Fibroblast of lung (primary cell): ENCODE measurements at regions not wholly inside any gene's neighbourhood (a gene's known extent, or its start where the extent isn't known, plus 50 kb on each side); places are given as distances from the start of the nearest gene placed in this dataset.
A peak's percentile ranks its signal among the peaks of the same experiment; 100 is the strongest.

Experiments used
- DNase-seq, 2 donors: peaks; one replicate each; pipeline versions ENCODE4 v3.0.0 to v3.0.0-alpha.2; 2010; ENCODE audit warnings: low read depth in 2 of 2
- H2AFZ ChIP-seq: 2 replicates; pipeline ENCODE4 v1.5.1; 2012; ENCODE audit warnings: low read length, control low read depth, inconsistent platforms
- H3K27ac ChIP-seq: 2 replicates; pipeline ENCODE4 v1.5.1; 2011; ENCODE audit warnings: low read length, control low read depth; ENCODE audit not compliant: insufficient read depth
- H3K27me3 ChIP-seq: 2 replicates; pipeline ENCODE4 v1.5.1; 2011; ENCODE audit warnings: mild to moderate bottlenecking, low read length; ENCODE audit not compliant: control insufficient read depth, insufficient read depth
- H3K36me3 ChIP-seq: 2 replicates; pipeline ENCODE4 v1.5.1; 2011; ENCODE audit warnings: low read length; ENCODE audit not compliant: control insufficient read depth, insufficient read depth
- H3K4me1 ChIP-seq: 2 replicates; pipeline ENCODE4 v1.5.1; 2011; ENCODE audit warnings: low read length; ENCODE audit not compliant: control insufficient read depth, insufficient read depth; ENCODE audit errors: extremely low read depth
- H3K4me2 ChIP-seq: 2 replicates; pipeline ENCODE4 v1.5.1; 2011; ENCODE audit warnings: low read length, control low read depth; ENCODE audit not compliant: insufficient read depth; ENCODE audit errors: extremely low read depth
- H3K4me3 ChIP-seq, 4 experiments: fragments of 200-600 bp in 1 of 4; sonication (generic) in 1 of 4; replicated peaks in 1 of 4; 2 replicates each; pipeline ENCODE4 v1.5.1; 2011 to 2016; ENCODE audit warnings: low read length in 4 of 4, low read depth in 3 of 4, mild to moderate bottlenecking in 3 of 4, control low read depth in 2 of 4, inconsistent platforms in 1 of 4, mixed read lengths in 1 of 4; ENCODE audit not compliant: insufficient read depth in 1 of 4; ENCODE audit errors: control extremely low read depth in 1 of 4
- H3K79me2 ChIP-seq: 2 replicates; pipeline ENCODE4 v1.5.1; 2012; ENCODE audit warnings: mild to moderate bottlenecking, low read length, inconsistent platforms; ENCODE audit not compliant: control insufficient read depth, insufficient read depth
- H3K9ac ChIP-seq: 2 replicates; pipeline ENCODE4 v1.5.1; 2011; ENCODE audit warnings: mild to moderate bottlenecking, low read length, control low read depth; ENCODE audit not compliant: insufficient read depth
- H3K9me3 ChIP-seq: 2 replicates; pipeline ENCODE4 v1.5.1; 2012; ENCODE audit warnings: low read depth, low read length; ENCODE audit not compliant: control insufficient read depth, insufficient read depth
- H4K20me1 ChIP-seq: 2 replicates; pipeline ENCODE4 v1.5.1; 2011; ENCODE audit warnings: low read length; ENCODE audit not compliant: control insufficient read depth, insufficient read depth; ENCODE audit errors: extremely low read depth
- CTCF ChIP-seq, 2 donors: IDR thresholded peaks in 1 of 2; conservative IDR thresholded peaks in 1 of 2; 1 replicate in 1 of 2; 2 replicates in 1 of 2; pipeline ENCODE4 v1.5.1; 2011 to 2012; ENCODE audit warnings: low read length in 2 of 2, control low read depth in 1 of 2, inconsistent platforms in 1 of 2, low read depth in 1 of 2, mild to moderate bottlenecking in 1 of 2
- EZH2 ChIP-seq: IDR thresholded peaks from 2 replicates; pipeline ENCODE4 v1.5.1; 2012; ENCODE audit warnings: low read length, control low read depth, mild to moderate bottlenecking; ENCODE audit errors: missing control alignments

GRCh38 chr5:130678637-130679036, 486.4 kb downstream of the HINT1 start:
- Histone ChIP-seq H3K9me3 (no peaks in the 10 kb centered on the region), H3K4me2 (no peak overlapping the region), H3K27ac (no peak overlapping the region), H4K20me1 (no peaks in the 10 kb centered on the region), H2AFZ (no peak overlapping the region), H3K79me2 (no peaks in the 10 kb centered on the region), H3K4me3 (no peak overlapping the region), H3K9ac (no peak overlapping the region), H3K4me1 (no peaks in the 10 kb centered on the region), H3K27me3 (no peaks in the 10 kb centered on the region), H3K36me3 (no peaks in the 10 kb centered on the region)
- DNase-seq = no peak
- TF ChIP-seq CTCF (conservative IDR thresholded peaks at IDR 0.05 in 1 of 2, IDR thresholded peaks at IDR 0.05 in 1 of 2; ENCODE audit: low read depth in 1 of 2, low read length in 2 of 2) = no peak
- TF ChIP-seq EZH2 = no peak

GRCh38 chr5:130666462-130666861, 498.6 kb downstream of the HINT1 start:
- Histone ChIP-seq H3K9me3 (no peaks in the 10 kb centered on the region), H3K79me2 (no peaks in the 10 kb centered on the region), H3K27me3 (no peaks in the 10 kb centered on the region), H2AFZ (no peak overlapping the region), H3K4me2 (no peak overlapping the region), H3K36me3 (no peaks in the 10 kb centered on the region), H4K20me1 (no peaks in the 10 kb centered on the region), H3K27ac (no peak overlapping the region), H3K4me3 (no peak overlapping the region), H3K4me1 (no peaks in the 10 kb centered on the region), H3K9ac (no peak overlapping the region)
- DNase-seq = no peak
- TF ChIP-seq CTCF (conservative IDR thresholded peaks at IDR 0.05 in 1 of 2, IDR thresholded peaks at IDR 0.05 in 1 of 2; ENCODE audit: low read depth in 1 of 2, low read length in 2 of 2) = no peak
- no peak for TF ChIP-seq EZH2

- H3K4me3 ChIP-seq = no peak overlapping the region
- no peak overlapping the region for H3K4me2 ChIP-seq
- no peak overlapping the region for H2AFZ ChIP-seq
- H3K9me3 ChIP-seq = no peaks in the 10 kb centered on the region
- H4K20me1 ChIP-seq = no peaks in the 10 kb centered on the region
- peak; percentile 55 to 86 for DNase-seq
- no peak for TF ChIP-seq CTCF (conservative IDR thresholded peaks at IDR 0.05 in 1 of 2, IDR thresholded peaks at IDR 0.05 in 1 of 2; ENCODE audit: low read depth in 1 of 2, low read length in 2 of 2)
- no peak for TF ChIP-seq EZH2
- H3K4me1 ChIP-seq = no peaks in the 10 kb centered on the region
- H3K36me3 ChIP-seq = no peaks in the 10 kb centered on the region
- H3K27ac ChIP-seq = no peak overlapping the region
- no peaks in the 10 kb centered on the region for H3K27me3 ChIP-seq
- H3K79me2 ChIP-seq = no peaks in the 10 kb centered on the region
- no peak overlapping the region for H3K9ac ChIP-seq
These were observed 512.9 kb downstream of the HINT1 start for GRCh38 chr5:130652176-130652575.
